HepG2 (cell line): ENCODE measurements at regions not wholly inside any gene's neighbourhood (a gene's known extent, or its start where the extent isn't known, plus 50 kb on each side); places are given as distances from the start of the nearest gene placed in this dataset.

Experiments used
- ATAC-seq: fragments of 200-7000 bp; cut with Tn5 transposase; 3 replicates; pipeline ENCODE4 v1.9.1; 2020; ENCODE audit warnings: mild to moderate bottlenecking, moderate library complexity
- BruUV-seq: library from RNA; stranded (reverse); fragments of 400-500 nt; replicated peaks from 2 replicates; lab custom pipeline; 2021; lab: Mats Ljungman, UMichigan
- CTCF ChIA-PET: fragments of 300-600 bp; formaldehyde crosslinking; extraction: SDS; loops from one replicate; lab custom pipeline; 2021; ENCODE audit warnings: low total read pairs, inconsistent platforms, low intra/inter-chr PET ratio; lab: Yijun Ruan, JAX
- POLR2A ChIA-PET: fragments of 350-600 bp; sonication (Branson Sonifier 250); formaldehyde crosslinking; loops from one replicate; lab custom pipeline; 2020; ENCODE audit warnings: antibody characterized with exemption, inconsistent platforms; lab: Yijun Ruan, JAX
- DNase-seq: peaks from one replicate; pipeline ENCODE4 v3.0.0-alpha.2; 2015; ENCODE audit warnings: low spot score
- FAIRE-seq: peaks from 3 replicates; lab custom pipeline; 2011; peaks lifted over from hg19 to GRCh38; lab: Jason Lieb, UNC
- H2AFZ ChIP-seq: one replicate; pipeline ENCODE4 v1.6.1; 2011; ENCODE audit warnings: low read length, inconsistent platforms
- H3K27ac ChIP-seq: fragments of 300-600 bp; 3 replicates; pipeline ENCODE4 v1.8.0; 2011; ENCODE audit warnings: mixed run types, mild to moderate bottlenecking, mixed read lengths, low read length, inconsistent platforms; ENCODE audit not compliant: insufficient read depth; ENCODE audit errors: extremely low read length
- H3K27me3 ChIP-seq, 2 experiments: fragments of 200-600 bp in 1 of 2; 2 replicates in 1 of 2; 3 replicates in 1 of 2; pipeline versions ENCODE4 v1.6.0 to v1.8.0; 2011; ENCODE audit warnings: low read length in 2 of 2, mild to moderate bottlenecking in 2 of 2, moderate library complexity in 2 of 2, inconsistent platforms in 1 of 2; ENCODE audit not compliant: insufficient read depth in 2 of 2, control insufficient read depth in 1 of 2
- H3K36me3 ChIP-seq, 2 experiments: fragments of 200-600 bp in 1 of 2; replicated peaks in 1 of 2; 2 replicates in 1 of 2; 3 replicates in 1 of 2; pipeline versions ENCODE4 v1.5.1 to v1.8.0; 2011; ENCODE audit warnings: low read length in 2 of 2, inconsistent platforms in 1 of 2; ENCODE audit not compliant: insufficient read depth in 2 of 2, control insufficient read depth in 1 of 2
- H3K4me1 ChIP-seq: 2 replicates; pipeline ENCODE4 v1.5.1; 2012; ENCODE audit warnings: low read length, inconsistent platforms; ENCODE audit not compliant: insufficient read depth
- H3K4me2 ChIP-seq: 2 replicates; pipeline ENCODE4 v1.6.0; 2011; ENCODE audit warnings: low read depth, low read length, inconsistent platforms
- H3K4me3 ChIP-seq, 3 experiments: fragments of 200-600 bp in 1 of 3; sonication (generic), shearing (Covaris generic) in 1 of 3; replicated peaks in 1 of 3; 2 replicates each; pipeline ENCODE4 v1.5.1; 2011 to 2016; ENCODE audit warnings: low read length in 3 of 3, inconsistent platforms in 2 of 3, low read depth in 2 of 3, mild to moderate bottlenecking in 2 of 3, control low read depth in 1 of 3, mixed read lengths in 1 of 3; ENCODE audit not compliant: insufficient read depth in 1 of 3
- H3K79me2 ChIP-seq: one replicate; pipeline ENCODE4 v1.6.1; 2011; ENCODE audit warnings: low read length, inconsistent platforms; ENCODE audit not compliant: insufficient read depth
- H3K9ac ChIP-seq: 2 replicates; pipeline ENCODE4 v1.6.0; 2011; ENCODE audit warnings: mild to moderate bottlenecking, low read depth, low read length, inconsistent platforms; ENCODE audit not compliant: insufficient read depth
- H3K9me3 ChIP-seq: 2 replicates; pipeline ENCODE4 v1.5.1; 2012; ENCODE audit warnings: mild to moderate bottlenecking, low read length
- H4K20me1 ChIP-seq: 2 replicates; pipeline ENCODE4 v1.6.0; 2011; ENCODE audit warnings: inconsistent platforms, mild to moderate bottlenecking, low read length, moderate library complexity; ENCODE audit not compliant: insufficient read depth
- JUNB ChIP-seq: sonication (generic); formaldehyde crosslinking; IDR thresholded peaks from 2 replicates; pipeline ENCODE4 v1.8.0; 2022; ENCODE audit warnings: missing genetic modification reagents, mild to moderate bottlenecking, borderline replicate concordance
- STAT5B ChIP-seq: sonication (generic); formaldehyde crosslinking; IDR thresholded peaks from 2 replicates; pipeline ENCODE4 v1.4.0; 2020; ENCODE audit warnings: missing genetic modification reagents
- TOE1 ChIP-seq: sonication (generic); formaldehyde crosslinking; IDR thresholded peaks from 2 replicates; pipeline ENCODE4 v1.4.0; 2020; ENCODE audit warnings: mild to moderate bottlenecking, missing genetic modification reagents
- ZNF546 ChIP-seq: sonication (generic); formaldehyde crosslinking; conservative IDR thresholded peaks from 2 replicates; pipeline ENCODE4 v1.8.1; 2023; ENCODE audit warnings: mild to moderate bottlenecking, missing genetic modification reagents
- ZNF670 ChIP-seq: sonication (generic); formaldehyde crosslinking; IDR thresholded peaks from 2 replicates; pipeline ENCODE4 v1.8.0; 2022; ENCODE audit warnings: mild to moderate bottlenecking, missing genetic modification reagents, borderline replicate concordance
- WGBS: methylation state at CpG from one replicate; pipeline ENCODE4 v1.1.6; 2017; ENCODE audit warnings: low lambda C conversion rate; 5-methylcytosine and 5-hydroxymethylcytosine counted together
- in situ Hi-C: cut with HindIII; loops from 2 replicates; pipeline ENCODE4 v1.10.0; 2017; ENCODE audit warnings: low pct_unique_long_range_greater_than_20kb; ENCODE audit not compliant: extremely low pct_ligation_motif_present
- intact Hi-C: fragments of 100-400 bp; cut with micrococcal nuclease; formaldehyde crosslinking; loops from one replicate; pipeline ENCODE4 v1.10.0; 2022; ENCODE audit not compliant: unreplicated experiment
- TF ChIP-seq, protein P1 (sequence below): sonication (generic); formaldehyde crosslinking; IDR thresholded peaks from 2 replicates; pipeline ENCODE4 v1.4.0; 2020; ENCODE audit warnings: missing genetic modification reagents
- TF ChIP-seq, protein P2 (sequence below): sonication (generic); formaldehyde crosslinking; IDR thresholded peaks from 2 replicates; pipeline ENCODE4 v1.8.1; 2023; ENCODE audit warnings: mild to moderate bottlenecking, moderate library complexity, missing genetic modification reagents
- TF ChIP-seq, protein P3 (sequence below): sonication (generic); formaldehyde crosslinking; IDR thresholded peaks from 2 replicates; pipeline ENCODE4 v1.8.1; 2022; ENCODE audit warnings: low read depth, mild to moderate bottlenecking, missing genetic modification reagents
- TF ChIP-seq, protein P4 (sequence below): sonication (generic); formaldehyde crosslinking; IDR thresholded peaks from 2 replicates; pipeline ENCODE4 v1.4.0; 2020; ENCODE audit warnings: mild to moderate bottlenecking, missing genetic modification reagents

DNA sequence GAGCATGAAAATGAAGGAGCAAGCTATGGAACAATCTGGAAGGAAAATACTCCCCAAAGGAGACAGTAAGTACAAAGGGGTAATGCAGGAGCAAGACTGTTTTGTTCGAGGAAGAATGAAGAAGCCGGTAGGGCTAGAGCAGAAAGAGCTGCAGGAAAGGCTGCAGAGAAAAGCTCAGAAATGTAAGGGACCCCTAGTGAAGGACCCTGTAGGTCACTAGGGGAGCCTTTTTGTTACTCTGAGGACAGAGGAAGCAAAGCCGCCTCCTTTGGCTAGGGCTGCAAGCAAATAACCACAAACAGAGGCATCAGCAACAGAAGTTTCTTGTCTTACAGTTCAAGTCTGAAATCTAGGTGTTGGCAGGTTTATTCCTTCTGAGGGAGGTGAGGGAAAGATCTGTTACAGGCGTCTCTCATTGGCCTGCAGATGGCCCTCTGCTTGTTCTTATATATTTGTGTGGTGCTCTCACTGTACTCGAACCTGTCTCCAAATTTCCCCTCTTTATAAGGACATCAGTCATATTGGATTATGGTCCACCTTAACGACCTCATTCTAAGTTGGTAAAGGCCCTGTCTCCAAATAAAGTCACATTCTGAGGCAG lies 362.3 kb downstream of the COG6 start:
- intact Hi-C loops, result no loop called here
- no TSS peak for BruUV-seq
- TF ChIP-seq TOE1 (CRISPR knock-in tag), result no peak
- TF ChIP-seq, protein P1, sequence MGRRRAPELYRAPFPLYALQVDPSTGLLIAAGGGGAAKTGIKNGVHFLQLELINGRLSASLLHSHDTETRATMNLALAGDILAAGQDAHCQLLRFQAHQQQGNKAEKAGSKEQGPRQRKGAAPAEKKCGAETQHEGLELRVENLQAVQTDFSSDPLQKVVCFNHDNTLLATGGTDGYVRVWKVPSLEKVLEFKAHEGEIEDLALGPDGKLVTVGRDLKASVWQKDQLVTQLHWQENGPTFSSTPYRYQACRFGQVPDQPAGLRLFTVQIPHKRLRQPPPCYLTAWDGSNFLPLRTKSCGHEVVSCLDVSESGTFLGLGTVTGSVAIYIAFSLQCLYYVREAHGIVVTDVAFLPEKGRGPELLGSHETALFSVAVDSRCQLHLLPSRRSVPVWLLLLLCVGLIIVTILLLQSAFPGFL, result no peak
- no peak for TF ChIP-seq JUNB (CRISPR knock-in tag)
- no peak overlapping the region for H3K4me2 ChIP-seq
- H3K9me3 ChIP-seq, result no peaks in the 10 kb centered on the region
- H3K27me3 ChIP-seq, result no peaks in the 10 kb centered on the region
- H3K79me2 ChIP-seq, result no peaks in the 10 kb centered on the region
- POLR2A ChIA-PET, result no interaction called here
- no peak overlapping the region for H3K9ac ChIP-seq
- no peaks in the 10 kb centered on the region for H3K36me3 ChIP-seq
- WGBS, result 5% methylated on average over 6 of the region's 6 CpGs
- no peak for ATAC-seq
- no peak for DNase-seq
- FAIRE-seq, result no peak
- no peak overlapping the region for H3K27ac ChIP-seq
- H4K20me1 ChIP-seq, result no peaks in the 10 kb centered on the region
- CTCF ChIA-PET, result no interaction called here
- H2AFZ ChIP-seq, result no peak overlapping the region
- H3K4me1 ChIP-seq, result no peaks in the 10 kb centered on the region
- H3K4me3 ChIP-seq, result no peak overlapping the region
- in situ Hi-C loops, result no loop called here

DNA sequence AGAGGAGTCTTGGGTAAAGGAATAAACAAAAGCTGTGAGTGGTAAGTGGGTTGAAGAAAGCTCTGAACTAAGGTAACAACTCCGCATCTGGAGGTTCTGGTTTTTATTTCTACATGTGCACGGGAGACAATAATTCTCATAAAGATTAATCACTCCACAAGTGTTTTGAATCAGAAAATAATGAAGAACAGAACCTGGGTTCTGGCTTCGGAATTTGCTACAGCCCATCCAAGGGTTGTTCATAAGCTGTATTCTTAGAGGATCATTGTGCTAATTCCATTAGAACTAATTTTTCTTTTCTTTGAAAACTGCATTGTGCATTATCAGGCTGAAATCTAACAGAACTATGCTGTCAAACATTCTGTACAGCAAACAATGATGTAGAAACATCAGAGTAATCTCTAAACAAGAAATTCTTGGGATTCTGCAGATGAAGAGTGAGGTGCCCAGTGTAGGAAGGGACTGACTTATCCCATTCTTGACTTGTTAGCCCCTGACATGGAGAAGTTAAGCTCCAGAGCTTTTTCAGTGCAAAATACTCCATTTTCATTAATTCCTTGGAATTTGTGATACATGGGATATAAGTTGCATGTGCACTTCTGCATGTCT lies 368.2 kb downstream of the COG6 start:
- Histone ChIP-seq H3K9ac (no peak overlapping the region), H2AFZ (no peak overlapping the region), H3K4me2 (no peak overlapping the region), H3K36me3 (no peaks in the 10 kb centered on the region), H3K9me3 (no peaks in the 10 kb centered on the region), H3K4me3 (no peak overlapping the region), H3K4me1 (no peaks in the 10 kb centered on the region), H3K27ac (no peak overlapping the region), H3K27me3 (no peaks in the 10 kb centered on the region), H3K79me2 (no peaks in the 10 kb centered on the region), H4K20me1 (no peaks in the 10 kb centered on the region)
- BruUV-seq, result no TSS peak
- intact Hi-C loops (no loop called here), in situ Hi-C loops (no loop called here)
- POLR2A ChIA-PET, result no interaction called here
- ATAC-seq (no peak), FAIRE-seq (no peak), DNase-seq (no peak)
- CTCF ChIA-PET, result no interaction called here
- 61% methylated on average over 3 of the region's 3 CpGs for WGBS
- TF ChIP-seq ZNF670 (no peak), ZNF546 (no peak), STAT5B (CRISPR knock-in tag) (no peak)
- TF ChIP-seq, protein P2, sequence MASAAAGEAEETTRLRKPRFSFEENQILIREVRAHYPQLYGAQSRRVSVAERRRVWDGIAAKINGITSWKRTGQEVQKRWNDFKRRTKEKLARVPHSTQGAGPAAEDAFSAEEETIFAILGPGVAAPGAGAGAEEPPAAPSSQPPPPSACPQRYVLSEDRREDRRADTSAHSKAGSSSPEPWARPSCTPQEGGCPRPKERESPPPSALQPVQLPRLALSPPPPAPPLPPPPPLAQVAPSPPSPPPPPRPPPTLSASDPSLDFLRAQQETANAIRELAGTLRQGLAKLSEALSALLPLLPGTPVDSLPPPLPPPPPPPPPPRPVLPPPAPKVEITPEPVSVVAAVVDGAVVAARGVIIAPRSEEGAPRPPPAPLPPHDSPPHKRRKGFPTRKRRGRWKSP (CRISPR knock-in tag), result no peak
- TF ChIP-seq, protein P3, sequence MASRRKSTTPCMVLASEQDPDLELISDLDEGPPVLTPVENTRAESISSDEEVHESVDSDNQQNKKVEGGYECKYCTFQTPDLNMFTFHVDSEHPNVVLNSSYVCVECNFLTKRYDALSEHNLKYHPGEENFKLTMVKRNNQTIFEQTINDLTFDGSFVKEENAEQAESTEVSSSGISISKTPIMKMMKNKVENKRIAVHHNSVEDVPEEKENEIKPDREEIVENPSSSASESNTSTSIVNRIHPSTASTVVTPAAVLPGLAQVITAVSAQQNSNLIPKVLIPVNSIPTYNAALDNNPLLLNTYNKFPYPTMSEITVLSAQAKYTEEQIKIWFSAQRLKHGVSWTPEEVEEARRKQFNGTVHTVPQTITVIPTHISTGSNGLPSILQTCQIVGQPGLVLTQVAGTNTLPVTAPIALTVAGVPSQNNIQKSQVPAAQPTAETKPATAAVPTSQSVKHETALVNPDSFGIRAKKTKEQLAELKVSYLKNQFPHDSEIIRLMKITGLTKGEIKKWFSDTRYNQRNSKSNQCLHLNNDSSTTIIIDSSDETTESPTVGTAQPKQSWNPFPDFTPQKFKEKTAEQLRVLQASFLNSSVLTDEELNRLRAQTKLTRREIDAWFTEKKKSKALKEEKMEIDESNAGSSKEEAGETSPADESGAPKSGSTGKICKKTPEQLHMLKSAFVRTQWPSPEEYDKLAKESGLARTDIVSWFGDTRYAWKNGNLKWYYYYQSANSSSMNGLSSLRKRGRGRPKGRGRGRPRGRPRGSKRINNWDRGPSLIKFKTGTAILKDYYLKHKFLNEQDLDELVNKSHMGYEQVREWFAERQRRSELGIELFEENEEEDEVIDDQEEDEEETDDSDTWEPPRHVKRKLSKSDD (CRISPR knock-in tag), result no peak
- TF ChIP-seq, protein P4, sequence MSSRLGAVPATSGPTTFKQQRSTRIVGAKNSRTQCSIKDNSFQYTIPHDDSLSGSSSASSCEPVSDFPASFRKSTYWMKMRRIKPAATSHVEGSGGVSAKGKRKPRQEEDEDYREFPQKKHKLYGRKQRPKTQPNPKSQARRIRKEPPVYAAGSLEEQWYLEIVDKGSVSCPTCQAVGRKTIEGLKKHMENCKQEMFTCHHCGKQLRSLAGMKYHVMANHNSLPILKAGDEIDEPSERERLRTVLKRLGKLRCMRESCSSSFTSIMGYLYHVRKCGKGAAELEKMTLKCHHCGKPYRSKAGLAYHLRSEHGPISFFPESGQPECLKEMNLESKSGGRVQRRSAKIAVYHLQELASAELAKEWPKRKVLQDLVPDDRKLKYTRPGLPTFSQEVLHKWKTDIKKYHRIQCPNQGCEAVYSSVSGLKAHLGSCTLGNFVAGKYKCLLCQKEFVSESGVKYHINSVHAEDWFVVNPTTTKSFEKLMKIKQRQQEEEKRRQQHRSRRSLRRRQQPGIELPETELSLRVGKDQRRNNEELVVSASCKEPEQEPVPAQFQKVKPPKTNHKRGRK (CRISPR knock-in tag), result no peak
